ENCODE measurements at regions not wholly inside any gene's neighbourhood (a gene's known extent, or its start where the extent isn't known, plus 50 kb on each side); places are given as distances from the start of the nearest gene placed in this dataset.

GRCh38 chr13:27374126-27374613 is 50.2 kb upstream of the GTF3A start:
- Histone ChIP-seq H3K4me2 (ENCODE audit: low read depth, low read length, poor library complexity, severe bottlenecking) (no peak overlapping the region), H3K9me2 (replicated peaks; ENCODE audit: low read depth, low read length) (no peaks in the 10 kb centered on the region), H3K9ac (ENCODE audit: low read depth, low read length, poor library complexity, severe bottlenecking) (no peak overlapping the region), H3K79me2 (ENCODE audit: insufficient read depth, low read length) (no peaks in the 10 kb centered on the region), H4K20me1 (ENCODE audit: insufficient read depth, low read length, poor library complexity, severe bottlenecking) (no peaks in the 10 kb centered on the region), H3K9me3 (ENCODE audit: insufficient read depth, low read depth, low read length) (no peaks in the 10 kb centered on the region), H3K36me3 (ENCODE audit: insufficient read depth, low read length) (no peaks in the 10 kb centered on the region), H3K4me1 (ENCODE audit: insufficient read depth, low read length, poor library complexity, severe bottlenecking) (peaks cover 3% of the 10 kb centered on the region), H3K27me3 (ENCODE audit: insufficient read depth, low read length, poor library complexity, severe bottlenecking) (no peaks in the 10 kb centered on the region), H2AFZ (ENCODE audit: low read length) (peak overlapping the region; percentile 26; the same call in 1 of the 2 replicates), H3K4me3 (ENCODE audit: low read length, poor library complexity, severe bottlenecking) (no peak overlapping the region), H3F3A (ENCODE audit: low read depth) (no peaks in the 10 kb centered on the region)
- no peak for TF ChIP-seq EZH2phosphoT487 (IDR thresholded peaks at IDR 0.05; ENCODE audit: borderline replicate concordance)
- TF ChIP-seq CTCF (conservative IDR thresholded peaks at IDR 0.05; ENCODE audit: low read length) = no peak
